ENCODE measurements at regions not wholly inside any gene's neighbourhood (a gene's known extent, or its start where the extent isn't known, plus 50 kb on each side); places are given as distances from the start of the nearest gene placed in this dataset.

DNA sequence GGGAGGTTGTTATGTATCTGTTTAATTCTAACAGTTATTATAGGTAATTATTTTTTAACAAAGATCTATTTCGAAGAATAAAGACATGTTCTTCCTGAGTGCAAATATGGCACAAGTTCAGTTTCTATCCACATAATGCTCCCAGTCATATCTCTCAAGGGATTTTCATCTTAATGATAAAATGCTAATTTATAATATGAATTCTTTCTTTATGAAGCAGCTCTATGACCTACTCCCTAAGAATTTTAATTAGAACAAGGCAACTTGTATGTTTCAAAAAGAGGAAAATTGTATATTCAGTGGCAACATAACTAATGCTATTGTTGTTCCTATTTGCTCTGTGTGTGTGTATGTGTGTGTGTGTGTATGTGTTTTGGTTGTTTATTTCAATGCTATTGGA is 1222.1 kb upstream of the NCAM2 start:
- TF ChIP-seq, protein P1, sequence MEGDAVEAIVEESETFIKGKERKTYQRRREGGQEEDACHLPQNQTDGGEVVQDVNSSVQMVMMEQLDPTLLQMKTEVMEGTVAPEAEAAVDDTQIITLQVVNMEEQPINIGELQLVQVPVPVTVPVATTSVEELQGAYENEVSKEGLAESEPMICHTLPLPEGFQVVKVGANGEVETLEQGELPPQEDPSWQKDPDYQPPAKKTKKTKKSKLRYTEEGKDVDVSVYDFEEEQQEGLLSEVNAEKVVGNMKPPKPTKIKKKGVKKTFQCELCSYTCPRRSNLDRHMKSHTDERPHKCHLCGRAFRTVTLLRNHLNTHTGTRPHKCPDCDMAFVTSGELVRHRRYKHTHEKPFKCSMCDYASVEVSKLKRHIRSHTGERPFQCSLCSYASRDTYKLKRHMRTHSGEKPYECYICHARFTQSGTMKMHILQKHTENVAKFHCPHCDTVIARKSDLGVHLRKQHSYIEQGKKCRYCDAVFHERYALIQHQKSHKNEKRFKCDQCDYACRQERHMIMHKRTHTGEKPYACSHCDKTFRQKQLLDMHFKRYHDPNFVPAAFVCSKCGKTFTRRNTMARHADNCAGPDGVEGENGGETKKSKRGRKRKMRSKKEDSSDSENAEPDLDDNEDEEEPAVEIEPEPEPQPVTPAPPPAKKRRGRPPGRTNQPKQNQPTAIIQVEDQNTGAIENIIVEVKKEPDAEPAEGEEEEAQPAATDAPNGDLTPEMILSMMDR (IDR thresholded peaks at IDR 0.05) = no peak
- no peak for TF ChIP-seq POLR2A (IDR thresholded peaks at IDR 0.05)
- no peak for TF ChIP-seq POLR2AphosphoS5 (IDR thresholded peaks at IDR 0.05)

All from gastroesophageal sphincter (tissue), 3 donors.